ENCODE measurements at regions not wholly inside any gene's neighbourhood (a gene's known extent, or its start where the extent isn't known, plus 50 kb on each side); places are given as distances from the start of the nearest gene placed in this dataset.

DNA sequence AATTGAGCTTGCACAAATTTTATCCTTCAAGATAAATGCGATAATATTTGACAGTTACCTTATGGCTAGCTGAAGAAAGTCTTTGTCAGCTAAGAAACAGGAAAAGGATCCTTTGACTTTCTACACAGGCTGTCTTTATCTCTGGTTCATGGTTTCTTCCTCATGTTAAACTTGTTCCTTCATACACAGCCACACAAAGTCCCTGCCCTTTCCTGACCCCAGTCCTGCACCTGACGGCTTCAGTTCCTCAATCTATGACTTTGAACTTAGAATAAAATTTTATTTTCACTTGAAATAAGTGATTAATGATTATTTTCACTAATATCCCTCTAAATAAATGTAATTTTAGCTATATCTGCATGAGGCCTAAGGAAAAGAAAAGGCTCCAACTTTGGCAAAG is 77.8 kb upstream of the PRSS1 start:
- Mint-ChIP-seq H3K27ac (ENCODE audit: unreplicated experiment) (no peak overlapping the region), H3K27me3 (ENCODE audit: unreplicated experiment) (no peaks in the 10 kb centered on the region), H3K4me1 (ENCODE audit: low read depth, unreplicated experiment) (no peaks in the 10 kb centered on the region), H3K4me3 (ENCODE audit: unreplicated experiment) (no peak overlapping the region), H3K9me3 (ENCODE audit: unreplicated experiment) (no peaks in the 10 kb centered on the region), H3K36me3 (ENCODE audit: unreplicated experiment) (no peaks in the 10 kb centered on the region)
- no peak for DNase-seq
- TF ChIP-seq, protein P1, sequence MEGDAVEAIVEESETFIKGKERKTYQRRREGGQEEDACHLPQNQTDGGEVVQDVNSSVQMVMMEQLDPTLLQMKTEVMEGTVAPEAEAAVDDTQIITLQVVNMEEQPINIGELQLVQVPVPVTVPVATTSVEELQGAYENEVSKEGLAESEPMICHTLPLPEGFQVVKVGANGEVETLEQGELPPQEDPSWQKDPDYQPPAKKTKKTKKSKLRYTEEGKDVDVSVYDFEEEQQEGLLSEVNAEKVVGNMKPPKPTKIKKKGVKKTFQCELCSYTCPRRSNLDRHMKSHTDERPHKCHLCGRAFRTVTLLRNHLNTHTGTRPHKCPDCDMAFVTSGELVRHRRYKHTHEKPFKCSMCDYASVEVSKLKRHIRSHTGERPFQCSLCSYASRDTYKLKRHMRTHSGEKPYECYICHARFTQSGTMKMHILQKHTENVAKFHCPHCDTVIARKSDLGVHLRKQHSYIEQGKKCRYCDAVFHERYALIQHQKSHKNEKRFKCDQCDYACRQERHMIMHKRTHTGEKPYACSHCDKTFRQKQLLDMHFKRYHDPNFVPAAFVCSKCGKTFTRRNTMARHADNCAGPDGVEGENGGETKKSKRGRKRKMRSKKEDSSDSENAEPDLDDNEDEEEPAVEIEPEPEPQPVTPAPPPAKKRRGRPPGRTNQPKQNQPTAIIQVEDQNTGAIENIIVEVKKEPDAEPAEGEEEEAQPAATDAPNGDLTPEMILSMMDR (IDR thresholded peaks at IDR 0.05; ENCODE audit: partially characterized antibody, unreplicated experiment), result no peak

DNA sequence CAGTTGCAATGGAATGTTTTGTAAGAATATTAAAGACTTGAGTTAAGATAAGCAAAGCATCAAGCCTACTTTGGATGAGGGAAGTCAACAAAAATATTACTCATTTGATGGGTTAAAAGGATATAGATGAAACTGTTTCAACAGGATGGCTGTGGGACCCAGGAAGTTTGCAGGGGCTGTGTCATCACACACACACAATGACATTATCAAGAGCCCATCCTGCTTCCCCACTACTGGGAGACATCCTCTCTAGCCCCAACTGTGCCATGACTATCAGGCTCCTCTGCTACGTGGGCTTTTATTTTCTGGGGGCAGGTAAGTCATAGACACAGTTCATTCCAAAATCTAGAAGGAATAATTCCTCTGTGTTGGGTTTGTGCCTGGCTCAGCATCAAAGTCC is 78.8 kb upstream of the PRSS1 start:
- Mint-ChIP-seq H3K4me3 (ENCODE audit: unreplicated experiment) (no peak overlapping the region), H3K27me3 (ENCODE audit: unreplicated experiment) (no peaks in the 10 kb centered on the region), H3K27ac (ENCODE audit: unreplicated experiment) (no peak overlapping the region), H3K9me3 (ENCODE audit: unreplicated experiment) (no peaks in the 10 kb centered on the region), H3K4me1 (ENCODE audit: low read depth, unreplicated experiment) (no peaks in the 10 kb centered on the region), H3K36me3 (ENCODE audit: unreplicated experiment) (no peaks in the 10 kb centered on the region)
- no peak for DNase-seq
- TF ChIP-seq, protein P1 (IDR thresholded peaks at IDR 0.05; ENCODE audit: partially characterized antibody, unreplicated experiment), result no peak

DNA sequence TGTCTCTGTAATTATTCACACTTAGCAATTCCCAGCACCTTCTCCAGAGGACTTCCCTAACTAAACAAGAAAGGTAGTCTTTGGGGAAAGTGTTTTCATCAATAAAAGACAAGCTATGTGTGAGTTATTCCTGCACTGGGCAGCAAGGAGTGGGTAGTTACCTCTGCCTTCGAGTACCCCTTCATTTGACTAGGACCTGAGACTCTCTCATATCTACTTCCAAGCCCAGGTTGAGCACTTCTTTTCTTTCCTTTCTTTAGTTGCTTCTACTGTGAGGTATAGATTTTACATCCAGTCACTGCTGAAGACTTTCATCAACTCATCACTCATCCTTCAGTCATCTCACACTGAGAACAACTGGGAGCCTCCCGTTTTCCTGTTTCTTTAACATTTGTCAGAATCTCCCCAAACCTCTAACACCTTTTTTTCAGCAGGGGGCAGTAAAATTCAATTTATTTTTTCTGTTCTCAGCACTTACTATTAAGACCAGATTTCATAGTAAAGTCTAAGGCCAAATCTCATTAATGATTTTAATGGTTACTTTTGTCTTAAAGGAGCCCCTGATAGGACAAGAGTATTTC is 80.1 kb upstream of the PRSS1 start:
- Mint-ChIP-seq H3K27me3 (ENCODE audit: unreplicated experiment) (no peaks in the 10 kb centered on the region), H3K4me1 (ENCODE audit: low read depth, unreplicated experiment) (no peaks in the 10 kb centered on the region), H3K4me3 (ENCODE audit: unreplicated experiment) (no peak overlapping the region), H3K9me3 (ENCODE audit: unreplicated experiment) (no peaks in the 10 kb centered on the region), H3K27ac (ENCODE audit: unreplicated experiment) (no peak overlapping the region), H3K36me3 (ENCODE audit: unreplicated experiment) (no peaks in the 10 kb centered on the region)
- TF ChIP-seq, protein P1 (IDR thresholded peaks at IDR 0.05; ENCODE audit: partially characterized antibody, unreplicated experiment), result peak; percentile 50
- no peak for DNase-seq

DNA sequence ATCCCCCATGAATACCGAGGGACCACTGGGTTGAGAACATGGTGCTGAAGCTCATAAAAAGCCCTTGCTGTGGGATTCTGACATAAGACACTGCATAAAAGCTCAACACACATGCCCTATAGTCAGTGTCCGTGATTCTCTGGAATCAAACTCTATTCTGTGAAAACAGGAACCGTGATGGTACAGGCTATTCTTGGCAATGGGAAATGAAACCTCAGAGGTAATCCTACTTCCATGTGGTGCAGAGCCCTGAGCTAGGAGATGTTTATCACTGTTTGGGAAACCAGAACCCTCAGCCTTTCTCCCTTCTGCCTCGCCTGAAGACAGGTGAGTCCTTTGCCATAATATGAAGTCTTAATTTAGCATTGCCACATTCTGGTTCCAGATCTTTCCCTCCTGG is 80.8 kb upstream of the PRSS1 start:
- H3K27ac Mint-ChIP-seq (ENCODE audit: unreplicated experiment), result no peak overlapping the region
- H3K36me3 Mint-ChIP-seq (ENCODE audit: unreplicated experiment), result no peaks in the 10 kb centered on the region
- TF ChIP-seq, protein P1 (IDR thresholded peaks at IDR 0.05; ENCODE audit: partially characterized antibody, unreplicated experiment), result no peak

DNA sequence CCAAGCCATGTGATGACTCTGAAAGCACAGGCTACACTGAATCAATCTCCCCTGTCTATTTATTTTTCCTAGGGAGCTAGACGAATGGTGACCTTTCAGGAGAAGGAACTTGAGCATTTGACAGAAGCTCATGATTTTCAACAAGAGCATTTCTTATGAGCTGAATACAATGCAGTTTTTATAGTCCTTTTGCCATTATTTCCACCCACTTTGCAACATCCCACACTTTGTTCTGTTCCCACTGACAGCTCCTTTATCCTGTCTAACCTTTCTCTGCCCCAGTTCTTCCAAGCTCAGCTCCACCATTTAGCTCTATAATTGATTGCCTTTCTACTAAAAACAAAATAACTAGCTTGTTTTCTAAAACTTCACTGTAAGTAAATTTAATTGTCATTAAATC is 91.9 kb upstream of the PRSS1 start:
- Mint-ChIP-seq H3K27ac (ENCODE audit: unreplicated experiment) (no peak overlapping the region), H3K27me3 (ENCODE audit: unreplicated experiment) (peaks cover 2% of the 10 kb centered on the region), H3K4me1 (ENCODE audit: low read depth, unreplicated experiment) (peaks cover 3% of the 10 kb centered on the region), H3K9me3 (ENCODE audit: unreplicated experiment) (no peaks in the 10 kb centered on the region), H3K4me3 (ENCODE audit: unreplicated experiment) (no peak overlapping the region), H3K36me3 (ENCODE audit: unreplicated experiment) (no peaks in the 10 kb centered on the region)
- no peak for DNase-seq
- TF ChIP-seq, protein P1 (IDR thresholded peaks at IDR 0.05; ENCODE audit: partially characterized antibody, unreplicated experiment), result no peak

More for the DNA sequence above, 80.8 kb upstream of the PRSS1 start:
- no peaks in the 10 kb centered on the region for H3K4me1 Mint-ChIP-seq (ENCODE audit: low read depth, unreplicated experiment)
- DNase-seq, result no peak
- H3K4me3 Mint-ChIP-seq (ENCODE audit: unreplicated experiment), result no peak overlapping the region
- no peaks in the 10 kb centered on the region for H3K9me3 Mint-ChIP-seq (ENCODE audit: unreplicated experiment)
- no peaks in the 10 kb centered on the region for H3K27me3 Mint-ChIP-seq (ENCODE audit: unreplicated experiment)
